ENCODE measurements at regions not wholly inside any gene's neighbourhood (a gene's known extent, or its start where the extent isn't known, plus 50 kb on each side); places are given as distances from the start of the nearest gene placed in this dataset.

GRCh38 chr1:69404486-69404885 lies 163.2 kb upstream of the LRRC7 start:
- no peaks in the 10 kb centered on the region for H3K27me3 ChIP-seq (ENCODE audit: insufficient read depth)
- H3K4me1 ChIP-seq (ENCODE audit: control insufficient read depth in 1 of 2, insufficient read depth in 2 of 2, low read depth in 1 of 2, low read length in 1 of 2) = no peaks in the 10 kb centered on the region
- H3K9ac ChIP-seq = no peak overlapping the region
- no peak overlapping the region for H2AFZ ChIP-seq (ENCODE audit: low read depth)
- ChIA-PET CTCF (no interaction called here), POLR2A (no interaction called here)
- H3K4me3 ChIP-seq (ENCODE audit: low read depth in 2 of 2, low read length in 1 of 2) = no peak overlapping the region
- no peaks in the 10 kb centered on the region for H3K9me3 ChIP-seq
- TF ChIP-seq GATA2 (CRISPR knock-in tag; IDR thresholded peaks at IDR 0.05) (no peak), NFIC (IDR thresholded peaks at IDR 0.05; ENCODE audit: borderline replicate concordance) (no peak), POLR2AphosphoS5 (IDR thresholded peaks at IDR 0.05; ENCODE audit: low read depth, low read length) (no peak), TAF1 (IDR thresholded peaks at IDR 0.05; ENCODE audit: borderline replicate concordance, low read depth, low read length) (no peak), EP300 (IDR thresholded peaks at IDR 0.05; ENCODE audit: borderline replicate concordance in 1 of 2, low read depth in 1 of 2, low read length in 1 of 2) (no peak), MAX (IDR thresholded peaks at IDR 0.05; ENCODE audit: low read depth) (no peak), TEAD4 (IDR thresholded peaks at IDR 0.05; ENCODE audit: borderline replicate concordance, insufficient read depth) (no peak), SIN3A (IDR thresholded peaks at IDR 0.05; ENCODE audit: borderline replicate concordance, low read depth, low read length) (no peak), TCF12 (IDR thresholded peaks at IDR 0.05) (no peak)
- no peak for DNase-seq
- no peak overlapping the region for H3K27ac ChIP-seq (ENCODE audit: low read depth in 2 of 2, low read length in 1 of 2)
- no peaks in the 10 kb centered on the region for H3K36me3 ChIP-seq (replicated peaks in 1 of 2; ENCODE audit: control insufficient read depth in 1 of 2, insufficient read depth in 2 of 2, low read length in 1 of 2)
- 61% methylated on average over 1 of the region's 1 CpG for WGBS (ENCODE audit: low lambda C conversion rate)
- no peaks in the 10 kb centered on the region for H3F3A ChIP-seq (replicated peaks; ENCODE audit: insufficient read depth)
- H3K4me2 ChIP-seq = no peak overlapping the region
- no peaks in the 10 kb centered on the region for H3K9me2 ChIP-seq
- no peaks in the 10 kb centered on the region for H3K79me2 ChIP-seq (ENCODE audit: insufficient read depth)
- H4K20me1 ChIP-seq (ENCODE audit: insufficient read depth) = no peaks in the 10 kb centered on the region

- H3K79me2 ChIP-seq (ENCODE audit: insufficient read depth) = no peaks in the 10 kb centered on the region
- no peaks in the 10 kb centered on the region for H3K9me3 ChIP-seq
- H2AFZ ChIP-seq (ENCODE audit: low read depth) = no peak overlapping the region
- DNase-seq = no peak
- no peak overlapping the region for H3K4me2 ChIP-seq
- no peaks in the 10 kb centered on the region for H3F3A ChIP-seq (replicated peaks; ENCODE audit: insufficient read depth)
- ChIA-PET CTCF (no interaction called here), POLR2A (no interaction called here)
- H3K9ac ChIP-seq = no peak overlapping the region
- H3K4me3 ChIP-seq (ENCODE audit: low read depth in 2 of 2, low read length in 1 of 2) = no peak overlapping the region
- no peaks in the 10 kb centered on the region for H3K27me3 ChIP-seq (ENCODE audit: insufficient read depth)
- H3K36me3 ChIP-seq (replicated peaks in 1 of 2; ENCODE audit: control insufficient read depth in 1 of 2, insufficient read depth in 2 of 2, low read length in 1 of 2) = no peaks in the 10 kb centered on the region
- WGBS (ENCODE audit: low lambda C conversion rate) = 51% methylated on average over 3 of the region's 3 CpGs
- no peaks in the 10 kb centered on the region for H4K20me1 ChIP-seq (ENCODE audit: insufficient read depth)
- H3K9me2 ChIP-seq = no peaks in the 10 kb centered on the region
- TF ChIP-seq JUND (IDR thresholded peaks at IDR 0.05) = no peak
- no peak for TF ChIP-seq NFIC (IDR thresholded peaks at IDR 0.05; ENCODE audit: borderline replicate concordance)
- no peak for TF ChIP-seq RFX5 (IDR thresholded peaks at IDR 0.05; ENCODE audit: low read length)
- H3K27ac ChIP-seq (ENCODE audit: low read depth in 2 of 2, low read length in 1 of 2) = no peak overlapping the region
- H3K4me1 ChIP-seq (ENCODE audit: control insufficient read depth in 1 of 2, insufficient read depth in 2 of 2, low read depth in 1 of 2, low read length in 1 of 2) = peaks cover 0 to 8% of the 10 kb centered on the region in 2 experiments; a peak in 1 of 4 replicates
Observed at GRCh38 chr1:69406244-69406643, 161.5 kb upstream of the LRRC7 start.

GRCh38 chr1:69409731-69410456 lies 157.8 kb upstream of the LRRC7 start:
- POLR2A ChIA-PET = no interaction called here
- Histone ChIP-seq H3K27me3 (ENCODE audit: insufficient read depth) (no peaks in the 10 kb centered on the region), H3K9me3 (no peaks in the 10 kb centered on the region), H3K79me2 (ENCODE audit: insufficient read depth) (no peaks in the 10 kb centered on the region), H3K9me2 (no peaks in the 10 kb centered on the region), H3K27ac (ENCODE audit: low read depth in 2 of 2, low read length in 1 of 2) (no peak overlapping the region), H3K4me2 (no peak overlapping the region), H2AFZ (ENCODE audit: low read depth) (no peak overlapping the region), H3F3A (replicated peaks; ENCODE audit: insufficient read depth) (no peaks in the 10 kb centered on the region), H3K36me3 (replicated peaks in 1 of 2; ENCODE audit: control insufficient read depth in 1 of 2, insufficient read depth in 2 of 2, low read length in 1 of 2) (no peaks in the 10 kb centered on the region), H3K4me1 (ENCODE audit: control insufficient read depth in 1 of 2, insufficient read depth in 2 of 2, low read depth in 1 of 2, low read length in 1 of 2) (peaks cover 0 to 8% of the 10 kb centered on the region in 2 experiments; a peak in 1 of 4 replicates), H3K9ac (no peak overlapping the region), H3K4me3 (ENCODE audit: low read depth in 2 of 2, low read length in 1 of 2) (no peak overlapping the region), H4K20me1 (ENCODE audit: insufficient read depth) (no peaks in the 10 kb centered on the region)
- 0% methylated on average over 2 of the region's 3 CpGs for WGBS (ENCODE audit: low lambda C conversion rate)
- peak; percentile 2 for DNase-seq
- TF ChIP-seq POLR2AphosphoS5 (IDR thresholded peaks at IDR 0.05; ENCODE audit: low read depth, low read length) (no peak), RXRA (IDR thresholded peaks at IDR 0.05; ENCODE audit: borderline replicate concordance, low read depth) (no peak), EP300 (IDR thresholded peaks at IDR 0.05; ENCODE audit: borderline replicate concordance in 1 of 2, low read depth in 1 of 2, low read length in 1 of 2) (no peak), NFIC (IDR thresholded peaks at IDR 0.05; ENCODE audit: borderline replicate concordance) (no peak), USF1 (IDR thresholded peaks at IDR 0.05; ENCODE audit: borderline replicate concordance, low read depth) (no peak), MEF2A (IDR thresholded peaks at IDR 0.05; ENCODE audit: borderline replicate concordance, low read depth) (no peak), GATA2 (CRISPR knock-in tag; IDR thresholded peaks at IDR 0.05) (no peak), SIN3A (IDR thresholded peaks at IDR 0.05; ENCODE audit: borderline replicate concordance, low read depth, low read length) (no peak), TCF12 (IDR thresholded peaks at IDR 0.05) (no peak), CHD2 (IDR thresholded peaks at IDR 0.05; ENCODE audit: low read length, partially characterized antibody) (no peak), MAX (IDR thresholded peaks at IDR 0.05; ENCODE audit: low read depth) (no peak), NRF1 (IDR thresholded peaks at IDR 0.05; ENCODE audit: low read depth, low read length) (no peak), ZBTB33 (IDR thresholded peaks at IDR 0.05; ENCODE audit: borderline replicate concordance, low read depth) (no peak)
- CTCF ChIA-PET = no interaction called here

Measured in SK-N-SH (cell line).